MM.1S (cell line): ENCODE measurements at regions not wholly inside any gene's neighbourhood (a gene's known extent, or its start where the extent isn't known, plus 50 kb on each side); places are given as distances from the start of the nearest gene placed in this dataset.

ENCODE experiments used
- DNase-seq: peaks from one replicate; pipeline ENCODE4 v3.0.0-alpha.2; 2015
- H2AFZ ChIP-seq: fragments of 300-600 bp; sonication (generic); 2 replicates; pipeline ENCODE4 v1.6.0; 2016; ENCODE audit warnings: antibody characterized with exemption, low read length
- H3F3A ChIP-seq: fragments of 300-600 bp; sonication (generic); 2 replicates; pipeline ENCODE4 v1.6.1; 2016; ENCODE audit warnings: mild to moderate bottlenecking, antibody characterized with exemption, low read length, moderate library complexity, mixed read lengths; ENCODE audit not compliant: insufficient read depth
- H3K27ac ChIP-seq: fragments of 300-600 bp; sonication (generic); 2 replicates; pipeline ENCODE4 v1.5.1; 2016; ENCODE audit warnings: mild to moderate bottlenecking, low read length
- H3K27me3 ChIP-seq: fragments of 300-600 bp; sonication (generic); replicated peaks from 2 replicates; pipeline ENCODE4 v1.6.0; 2016; ENCODE audit warnings: low read length; ENCODE audit not compliant: insufficient read depth
- H3K36me3 ChIP-seq: fragments of 300-600 bp; sonication (generic); replicated peaks from 2 replicates; pipeline ENCODE4 v1.6.1; 2016; ENCODE audit warnings: mild to moderate bottlenecking, low read length, mixed read lengths; ENCODE audit not compliant: insufficient read depth
- H3K4me1 ChIP-seq: fragments of 300-600 bp; sonication (generic); 2 replicates; pipeline ENCODE4 v1.6.1; 2016; ENCODE audit warnings: low read length, mixed read lengths
- H3K4me2 ChIP-seq: fragments of 300-600 bp; sonication (generic); 2 replicates; pipeline ENCODE4 v1.6.0; 2016; ENCODE audit warnings: low read depth, low read length
- H3K4me3 ChIP-seq: fragments of 300-600 bp; sonication (generic); 2 replicates; pipeline ENCODE4 v1.5.1; 2016; ENCODE audit warnings: low read length, mixed read lengths
- H3K79me2 ChIP-seq: fragments of 300-600 bp; sonication (generic); 2 replicates; pipeline ENCODE4 v1.6.1; 2016; ENCODE audit warnings: mixed run types, low read length, mixed read lengths
- H3K9ac ChIP-seq: fragments of 300-600 bp; sonication (generic); 2 replicates; pipeline ENCODE4 v1.6.1; 2016; ENCODE audit warnings: low read length, mixed read lengths
- H3K9me2 ChIP-seq: fragments of 300-600 bp; sonication (generic); replicated peaks from 2 replicates; pipeline ENCODE4 v1.6.1; 2016; ENCODE audit warnings: mild to moderate bottlenecking, low read length, mixed read lengths; ENCODE audit not compliant: insufficient read depth
- H3K9me3 ChIP-seq: fragments of 300-600 bp; sonication (generic); replicated peaks from 2 replicates; pipeline ENCODE4 v1.6.1; 2016; ENCODE audit warnings: mild to moderate bottlenecking, low read length, mixed read lengths; ENCODE audit not compliant: insufficient read depth
- H4K20me1 ChIP-seq: fragments of 300-600 bp; sonication (generic); 2 replicates; pipeline ENCODE4 v1.6.1; 2016; ENCODE audit warnings: mild to moderate bottlenecking, low read length, moderate library complexity, mixed read lengths; ENCODE audit not compliant: insufficient read depth
- EZH2 ChIP-seq: fragments of 300-600 bp; sonication (generic); optimal IDR thresholded peaks from 2 replicates; pipeline ENCODE3; 2017; ENCODE audit warnings: low read depth, mild to moderate bottlenecking, antibody characterized with exemption, low read length, mixed read lengths
- EZH2phosphoT487 ChIP-seq: fragments of 300-600 bp; sonication (generic); IDR thresholded peaks from 2 replicates; pipeline ENCODE4 v1.6.1; 2018; ENCODE audit warnings: antibody characterized with exemption, low read length
- TF ChIP-seq, protein P1 (sequence below): fragments of 300-600 bp; sonication (generic); IDR thresholded peaks from 2 replicates; pipeline ENCODE4 v1.5.1; 2016; ENCODE audit warnings: antibody characterized with exemption, low read length, mixed read lengths

DNA sequence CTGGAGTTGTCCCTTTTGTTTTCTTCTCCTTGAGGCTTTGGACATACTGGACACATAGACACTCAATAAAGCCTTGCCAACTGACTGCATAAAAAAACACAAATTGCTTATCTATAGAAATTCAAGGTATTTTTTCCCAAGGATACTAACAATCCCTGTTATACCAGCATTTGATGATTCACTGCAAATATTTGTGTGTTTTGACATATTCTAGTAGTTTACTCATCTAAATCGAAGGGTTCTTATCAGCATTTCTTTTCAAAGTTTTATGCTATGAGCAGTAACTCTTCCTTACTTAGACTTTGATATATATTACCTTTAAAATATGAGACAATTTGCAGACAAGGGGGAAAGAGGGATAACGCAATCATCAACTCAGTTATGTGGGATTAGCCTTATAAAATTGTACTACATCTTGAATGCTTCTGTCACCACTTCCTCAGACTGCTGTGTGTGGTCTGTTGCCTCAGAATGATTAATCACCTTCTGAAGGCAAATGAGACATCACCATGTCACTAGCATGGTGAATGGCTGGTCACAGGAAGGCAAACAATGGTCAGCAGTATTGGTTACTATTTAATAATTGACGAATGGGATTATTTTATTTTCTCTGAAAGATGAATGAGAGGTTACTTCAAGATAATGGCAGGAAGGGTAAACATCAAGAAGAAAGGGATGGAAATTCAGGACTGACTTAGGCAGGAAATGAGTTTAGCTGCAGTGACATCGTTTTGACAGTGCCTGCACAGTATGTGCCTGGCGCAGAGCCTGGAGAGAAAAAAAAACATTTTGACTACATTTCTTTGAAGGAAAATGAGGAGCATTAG is 544.3 kb upstream of the CNKSR2 start:
- H3K4me1 ChIP-seq = no peaks in the 10 kb centered on the region
- no peak overlapping the region for H3K4me3 ChIP-seq
- H3K27me3 ChIP-seq = no peaks in the 10 kb centered on the region
- no peak for TF ChIP-seq EZH2
- TF ChIP-seq, protein P1, sequence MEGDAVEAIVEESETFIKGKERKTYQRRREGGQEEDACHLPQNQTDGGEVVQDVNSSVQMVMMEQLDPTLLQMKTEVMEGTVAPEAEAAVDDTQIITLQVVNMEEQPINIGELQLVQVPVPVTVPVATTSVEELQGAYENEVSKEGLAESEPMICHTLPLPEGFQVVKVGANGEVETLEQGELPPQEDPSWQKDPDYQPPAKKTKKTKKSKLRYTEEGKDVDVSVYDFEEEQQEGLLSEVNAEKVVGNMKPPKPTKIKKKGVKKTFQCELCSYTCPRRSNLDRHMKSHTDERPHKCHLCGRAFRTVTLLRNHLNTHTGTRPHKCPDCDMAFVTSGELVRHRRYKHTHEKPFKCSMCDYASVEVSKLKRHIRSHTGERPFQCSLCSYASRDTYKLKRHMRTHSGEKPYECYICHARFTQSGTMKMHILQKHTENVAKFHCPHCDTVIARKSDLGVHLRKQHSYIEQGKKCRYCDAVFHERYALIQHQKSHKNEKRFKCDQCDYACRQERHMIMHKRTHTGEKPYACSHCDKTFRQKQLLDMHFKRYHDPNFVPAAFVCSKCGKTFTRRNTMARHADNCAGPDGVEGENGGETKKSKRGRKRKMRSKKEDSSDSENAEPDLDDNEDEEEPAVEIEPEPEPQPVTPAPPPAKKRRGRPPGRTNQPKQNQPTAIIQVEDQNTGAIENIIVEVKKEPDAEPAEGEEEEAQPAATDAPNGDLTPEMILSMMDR = no peak
- no peaks in the 10 kb centered on the region for H3K36me3 ChIP-seq
- H3K9me3 ChIP-seq = no peaks in the 10 kb centered on the region
- no peak overlapping the region for H3K27ac ChIP-seq
- H2AFZ ChIP-seq = no peak overlapping the region
- H3K9ac ChIP-seq = no peak overlapping the region
- H3K79me2 ChIP-seq = no peaks in the 10 kb centered on the region
- no peak for DNase-seq
- no peaks in the 10 kb centered on the region for H3F3A ChIP-seq
- H4K20me1 ChIP-seq = no peaks in the 10 kb centered on the region
- no peaks in the 10 kb centered on the region for H3K9me2 ChIP-seq
- no peak overlapping the region for H3K4me2 ChIP-seq

DNA sequence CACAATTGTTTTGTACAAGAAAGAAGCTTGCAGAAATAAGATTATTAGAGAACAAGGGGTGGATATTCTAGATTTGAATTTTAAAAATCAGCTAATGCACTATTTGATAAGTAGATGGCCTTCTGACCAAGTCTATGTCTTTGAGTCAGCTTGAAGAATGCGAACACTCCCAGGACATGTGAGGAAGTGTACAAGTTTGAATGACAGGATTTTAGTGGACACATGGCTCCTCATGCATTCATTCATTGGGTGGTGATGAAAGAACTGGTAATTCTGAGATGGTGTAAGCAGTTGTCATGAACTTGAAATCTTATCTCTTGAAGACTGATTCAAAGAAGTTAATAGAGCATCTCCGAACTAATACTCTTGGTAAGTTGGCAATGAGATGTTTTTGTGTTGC is 548.2 kb upstream of the CNKSR2 start:
- no peaks in the 10 kb centered on the region for H3F3A ChIP-seq
- H3K9me2 ChIP-seq = no peaks in the 10 kb centered on the region
- no peaks in the 10 kb centered on the region for H4K20me1 ChIP-seq
- TF ChIP-seq EZH2 = no peak
- TF ChIP-seq, protein P1 = no peak
- no peak for TF ChIP-seq EZH2phosphoT487
- H3K4me1 ChIP-seq = no peaks in the 10 kb centered on the region
- no peaks in the 10 kb centered on the region for H3K9me3 ChIP-seq
- no peak overlapping the region for H2AFZ ChIP-seq
- no peak overlapping the region for H3K4me2 ChIP-seq
- no peaks in the 10 kb centered on the region for H3K36me3 ChIP-seq
- no peak overlapping the region for H3K9ac ChIP-seq
- no peak for DNase-seq
- H3K27me3 ChIP-seq = no peaks in the 10 kb centered on the region
- no peak overlapping the region for H3K4me3 ChIP-seq
- H3K27ac ChIP-seq = no peak overlapping the region
- H3K79me2 ChIP-seq = no peaks in the 10 kb centered on the region

DNA sequence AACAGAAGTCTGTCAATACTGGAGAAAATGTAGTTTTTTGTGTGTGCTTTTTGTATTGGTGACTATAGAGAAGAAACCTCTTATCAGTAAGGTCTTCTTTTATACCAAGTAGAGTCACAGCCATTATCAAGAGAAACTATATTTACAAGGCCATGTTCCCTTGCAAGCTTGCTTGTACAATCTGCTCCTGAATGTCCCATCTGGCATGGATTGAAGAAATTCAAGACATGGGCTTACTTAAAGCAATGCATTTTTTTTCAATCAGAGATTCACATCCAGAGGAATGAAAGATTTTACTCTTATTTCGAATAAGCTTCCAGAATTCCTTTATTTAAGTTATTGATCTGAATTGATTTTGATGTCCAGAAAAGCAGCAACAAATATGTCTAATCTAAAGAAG is 537.3 kb upstream of the RPS6KA3 start:
- H3K79me2 ChIP-seq = no peaks in the 10 kb centered on the region
- no peaks in the 10 kb centered on the region for H3K9me3 ChIP-seq
- no peak for DNase-seq
- H4K20me1 ChIP-seq = no peaks in the 10 kb centered on the region
- H3K4me3 ChIP-seq = no peak overlapping the region
- H3K27me3 ChIP-seq = no peaks in the 10 kb centered on the region
- no peak overlapping the region for H3K4me2 ChIP-seq
- H3K9me2 ChIP-seq = no peaks in the 10 kb centered on the region
- H3K27ac ChIP-seq = no peak overlapping the region
- TF ChIP-seq, protein P1 = no peak
- TF ChIP-seq EZH2 = no peak
- no peak for TF ChIP-seq EZH2phosphoT487
- H2AFZ ChIP-seq = no peak overlapping the region
- no peaks in the 10 kb centered on the region for H3K36me3 ChIP-seq
- H3K4me1 ChIP-seq = no peaks in the 10 kb centered on the region
- no peaks in the 10 kb centered on the region for H3F3A ChIP-seq
- no peak overlapping the region for H3K9ac ChIP-seq
